NCI-H510A treated with DMSO at 0.1 percent for 48 hours (cell line): ENCODE measurements at regions not wholly inside any gene's neighbourhood (a gene's known extent, or its start where the extent isn't known, plus 50 kb on each side); places are given as distances from the start of the nearest gene placed in this dataset.

Experiments
- DNase-seq: peaks from one replicate; lab custom pipeline; 2025; lab: John Stamatoyannopoulos, UW

DNA sequence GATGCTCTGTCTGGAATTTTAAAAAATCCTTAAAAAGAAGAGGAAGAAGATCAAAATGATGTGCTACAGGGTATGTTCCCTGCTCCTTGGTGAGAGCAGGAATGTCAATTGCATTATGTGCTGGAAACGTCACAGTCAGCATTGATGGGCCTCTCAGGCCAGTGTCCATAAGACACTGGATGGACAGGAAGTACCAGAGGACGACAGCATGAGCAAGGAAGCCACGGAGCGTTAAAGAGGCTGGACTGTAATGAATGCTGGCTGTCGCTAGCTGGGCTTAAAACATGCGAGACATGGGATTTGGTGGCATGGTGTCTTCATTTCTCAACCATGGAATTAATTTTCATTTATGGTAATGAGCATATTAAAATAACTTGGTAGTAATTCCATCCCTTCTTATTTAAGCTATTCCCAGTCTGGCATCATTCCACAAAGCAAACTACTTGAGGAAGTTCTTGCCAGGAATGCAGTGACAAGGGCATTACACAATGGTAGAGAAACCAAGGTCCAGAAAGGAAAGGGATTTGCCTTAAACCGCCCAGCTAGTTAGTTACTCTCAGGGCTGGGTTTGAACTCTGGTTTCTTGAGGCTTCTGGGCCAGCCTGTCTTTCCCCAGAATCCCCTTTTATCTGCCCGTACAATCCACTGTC is 166.6 kb upstream of the SOX4 start:
- no peak for DNase-seq

DNA sequence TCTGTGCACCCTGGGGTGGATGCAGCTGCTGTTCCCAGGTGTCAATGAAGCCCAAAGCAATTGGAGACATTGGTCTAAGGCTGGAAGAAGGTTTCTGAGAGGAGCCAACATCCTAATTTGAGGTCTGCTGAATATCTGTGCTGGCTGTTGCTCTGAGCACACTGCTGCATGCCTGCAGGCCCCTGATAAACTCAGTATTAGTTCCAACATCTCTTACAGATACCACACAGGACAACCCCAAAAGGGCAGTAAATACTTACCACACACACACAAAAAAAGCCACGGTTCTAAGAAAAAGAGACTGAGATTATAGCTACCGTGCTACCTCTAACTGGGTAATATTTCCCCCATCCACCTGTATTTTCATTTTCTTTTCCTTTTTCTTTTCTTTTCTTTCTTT is 164.3 kb upstream of the SOX4 start:
- DNase-seq: no peak

DNA sequence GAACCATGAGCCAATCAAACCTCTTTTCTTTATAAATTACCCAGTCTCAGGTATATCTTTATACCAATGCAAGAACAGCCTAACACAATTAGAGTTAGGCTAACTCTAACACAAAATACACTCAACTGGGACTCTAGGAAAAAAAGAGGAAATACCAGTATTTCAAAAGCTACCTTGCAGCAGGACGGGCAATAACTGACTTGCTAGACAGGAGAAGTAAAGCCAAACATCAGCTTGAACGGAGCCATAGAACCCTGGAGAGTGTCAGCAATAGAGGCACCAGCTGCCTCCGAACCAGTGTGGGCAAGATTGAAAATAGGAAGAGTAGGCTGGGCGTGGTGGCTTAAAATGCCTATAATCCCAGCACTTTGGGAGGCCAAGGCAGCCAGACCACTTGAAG is 162.0 kb upstream of the SOX4 start:
- DNase-seq: no peak

DNA sequence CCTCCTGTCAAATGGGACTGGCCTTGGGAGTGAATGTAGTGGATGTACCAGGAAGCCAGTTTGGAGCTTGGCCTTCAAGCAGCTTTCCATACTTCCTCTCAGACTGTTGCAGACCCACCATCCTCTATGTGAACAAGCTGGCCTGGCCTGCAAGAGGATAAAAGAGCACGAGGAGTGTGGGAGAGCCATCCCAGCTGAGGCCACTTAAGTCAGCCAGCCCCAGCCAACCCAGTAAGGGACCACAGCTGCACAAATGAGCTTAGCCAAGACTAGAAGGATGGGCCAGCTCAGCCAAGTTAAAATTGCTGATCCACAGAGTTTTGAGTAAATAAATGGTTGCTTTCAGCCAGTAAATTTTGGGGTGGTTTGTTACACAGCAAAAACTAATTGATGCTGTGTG is 156.9 kb upstream of the SOX4 start:
- DNase-seq: no peak

DNA sequence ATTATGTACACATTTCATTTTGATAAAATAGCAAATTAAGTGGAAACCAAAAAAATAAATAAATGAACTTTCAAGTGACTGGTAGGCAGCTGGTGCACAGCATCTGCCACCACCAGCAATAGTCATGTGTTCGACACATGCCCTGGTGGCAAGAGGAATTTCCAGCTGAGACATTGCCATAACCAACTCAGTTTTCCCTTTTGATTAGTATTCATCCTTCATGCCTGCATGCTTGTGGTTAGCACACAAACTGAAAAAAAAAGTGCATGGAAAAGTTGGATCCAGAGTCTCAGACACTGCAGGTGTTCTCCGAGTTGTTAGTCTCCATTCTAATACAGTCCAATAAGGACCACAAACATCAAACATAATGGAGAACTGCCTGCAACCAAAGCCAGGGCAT is 156.0 kb upstream of the SOX4 start:
- no peak for DNase-seq

DNA sequence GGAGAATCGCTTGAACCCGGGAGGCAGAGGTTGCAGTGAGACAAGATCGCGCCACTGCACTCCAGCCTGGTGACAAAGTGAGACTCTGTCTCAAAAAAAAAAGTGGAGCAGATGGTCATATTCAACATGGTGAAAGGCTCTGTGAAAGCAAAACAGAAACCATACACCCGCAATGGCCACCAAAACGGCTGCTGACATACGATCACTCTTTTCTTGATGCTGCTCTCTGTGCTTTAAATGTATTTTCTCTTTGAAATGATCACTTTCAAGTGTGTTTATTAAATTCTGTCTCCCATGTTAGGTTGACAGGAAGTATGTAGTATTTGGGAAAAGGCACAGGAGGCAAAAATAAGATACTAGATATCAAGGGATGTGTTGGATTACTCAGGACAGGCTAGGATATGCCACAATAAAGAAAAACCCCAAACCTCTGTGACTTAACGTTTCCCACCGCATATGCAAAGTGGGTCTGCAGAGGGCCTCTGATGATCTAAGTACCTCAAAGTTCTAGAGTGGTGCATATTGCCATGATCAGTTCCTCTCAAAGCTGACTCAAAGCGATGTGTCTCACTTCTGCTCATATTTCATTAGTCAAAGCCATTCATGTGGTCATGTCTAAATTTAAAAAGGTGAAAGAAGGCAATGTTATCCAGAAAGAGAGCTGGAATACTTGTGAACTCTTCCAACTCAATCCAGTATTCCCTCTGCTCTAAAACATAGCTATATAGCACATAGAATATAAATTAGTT is 155.1 kb upstream of the SOX4 start:
- no peak for DNase-seq

DNA sequence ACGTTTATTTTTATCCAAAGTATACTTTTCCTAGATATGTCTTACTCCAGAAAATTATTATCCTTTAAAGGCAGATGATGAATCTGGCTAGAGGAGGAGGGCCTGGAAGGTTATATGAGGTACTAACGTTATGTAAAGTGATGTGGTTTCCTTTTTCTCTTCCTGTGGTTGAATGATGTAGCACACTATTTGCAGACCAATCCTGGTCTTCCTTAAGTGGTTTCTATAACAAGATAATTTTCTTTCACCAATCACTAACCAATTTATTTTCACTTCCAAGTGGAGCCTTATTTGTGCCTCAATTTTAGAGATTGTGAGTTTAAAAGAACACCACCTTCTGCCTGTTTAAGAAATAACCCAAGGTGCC is 154.6 kb upstream of the SOX4 start:
- DNase-seq: no peak

DNA sequence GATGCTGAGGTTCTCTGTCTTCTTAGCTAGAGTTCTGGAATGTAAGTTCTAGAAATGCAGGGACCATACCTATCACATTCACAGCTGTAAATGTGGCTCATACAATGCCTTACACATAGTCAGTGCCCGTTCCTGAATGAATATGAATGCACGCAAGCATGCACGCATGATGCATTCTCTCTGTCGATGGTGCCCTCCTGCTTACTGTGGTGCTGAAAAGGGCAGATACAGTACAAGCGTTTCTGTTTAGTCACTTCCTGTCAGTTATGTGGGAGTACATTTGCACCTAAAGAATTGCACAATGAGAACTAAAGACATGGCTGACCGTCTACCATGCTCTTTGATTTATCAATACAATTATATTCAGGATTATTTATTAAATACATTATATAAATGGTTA is 152.2 kb upstream of the SOX4 start:
- DNase-seq: no peak

DNA sequence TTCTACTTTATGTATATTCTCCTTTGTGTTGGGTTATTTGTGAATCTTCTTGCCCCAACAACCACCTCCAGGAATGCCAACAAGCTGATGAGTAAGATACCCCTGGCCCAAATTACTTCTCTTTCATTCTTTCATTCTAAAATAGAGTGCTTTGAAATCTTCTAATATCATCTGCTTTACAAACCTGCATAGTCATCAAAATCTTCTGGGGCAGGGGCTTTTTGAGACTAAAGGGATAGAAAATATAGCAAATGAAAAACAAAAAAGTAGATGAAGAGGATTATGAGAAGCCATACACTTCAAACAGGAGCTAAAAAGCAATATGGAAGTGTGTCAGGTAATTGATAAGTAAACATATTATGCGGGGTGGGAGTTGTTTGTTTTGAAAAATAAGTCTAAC is 150.7 kb upstream of the SOX4 start:
- no peak for DNase-seq

DNA sequence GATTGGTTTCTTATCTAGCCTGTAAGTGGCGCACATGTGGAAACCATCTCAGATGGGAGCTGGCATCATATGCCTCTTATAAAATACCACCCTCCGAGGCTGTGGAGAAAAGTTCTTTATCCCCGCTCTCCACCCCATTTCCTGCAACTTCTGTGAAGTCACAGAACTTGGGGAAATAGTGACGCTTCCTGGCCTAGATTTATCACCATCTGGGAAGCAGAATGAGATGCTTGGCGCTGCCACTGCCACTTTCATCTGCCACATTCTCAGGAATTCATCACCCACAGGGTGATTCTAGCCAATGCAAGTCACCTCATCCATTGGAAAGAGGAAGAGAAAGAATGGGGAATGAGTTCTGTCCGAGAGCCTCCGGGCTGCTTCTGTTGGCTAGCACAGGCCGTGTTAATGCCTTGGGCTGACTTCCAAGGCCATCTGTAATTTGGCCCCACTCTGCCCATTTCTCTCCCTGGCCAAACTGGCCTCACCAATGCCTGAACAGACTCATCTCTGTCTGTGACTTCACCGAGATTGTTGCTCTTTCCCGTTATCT is 148.8 kb upstream of the SOX4 start:
- DNase-seq: no peak

DNA sequence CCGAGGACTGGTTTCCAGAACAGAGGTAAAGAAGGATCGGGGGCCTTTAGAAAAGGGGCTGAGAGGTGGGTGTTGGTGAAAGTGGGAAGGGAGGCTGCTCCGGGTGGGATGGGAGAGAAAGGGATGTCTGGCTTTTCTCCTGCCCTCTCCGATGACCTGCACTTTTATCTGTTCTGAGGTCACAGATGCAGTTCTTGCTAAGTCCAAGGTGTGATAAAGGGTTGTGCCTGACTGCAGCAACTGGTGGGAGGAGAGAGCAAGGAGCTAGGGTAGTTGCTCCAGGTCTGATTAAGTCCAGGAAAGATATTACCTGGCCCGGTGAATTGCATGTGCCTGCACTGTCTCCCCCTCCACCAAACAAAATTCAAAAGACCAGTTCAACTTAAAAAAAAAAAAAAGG is 145.6 kb upstream of the SOX4 start:
- DNase-seq: no peak

DNA sequence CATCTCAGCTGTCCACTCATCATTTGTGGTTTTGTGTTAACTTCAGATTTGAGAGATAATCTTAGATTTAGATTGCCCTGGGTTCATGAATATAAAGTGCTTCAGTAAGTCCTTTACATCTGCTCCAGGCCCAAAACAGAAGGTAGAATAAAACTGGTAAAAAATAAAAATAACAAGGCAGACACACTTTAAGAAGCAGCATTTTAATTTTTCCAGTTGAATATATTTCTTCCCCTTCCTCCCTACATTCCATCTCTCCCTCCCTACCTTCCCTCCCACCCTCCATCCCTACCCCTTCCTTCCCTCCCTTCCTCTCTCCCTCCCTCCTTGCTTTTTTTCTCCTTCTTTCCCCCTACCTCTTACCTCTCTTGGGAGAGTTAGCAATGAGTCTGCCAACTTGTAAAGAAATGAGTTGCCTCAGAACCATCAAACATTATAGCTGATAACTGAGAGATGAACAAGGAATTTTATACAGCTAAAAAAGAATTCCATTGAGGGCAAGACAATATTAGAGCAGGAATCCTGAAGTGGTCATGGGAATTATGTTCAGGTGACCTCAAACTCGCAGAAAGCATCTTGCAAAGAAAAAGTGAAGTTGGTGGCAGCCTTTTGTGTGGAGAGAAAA is 145.0 kb upstream of the SOX4 start:
- DNase-seq: no peak

DNA sequence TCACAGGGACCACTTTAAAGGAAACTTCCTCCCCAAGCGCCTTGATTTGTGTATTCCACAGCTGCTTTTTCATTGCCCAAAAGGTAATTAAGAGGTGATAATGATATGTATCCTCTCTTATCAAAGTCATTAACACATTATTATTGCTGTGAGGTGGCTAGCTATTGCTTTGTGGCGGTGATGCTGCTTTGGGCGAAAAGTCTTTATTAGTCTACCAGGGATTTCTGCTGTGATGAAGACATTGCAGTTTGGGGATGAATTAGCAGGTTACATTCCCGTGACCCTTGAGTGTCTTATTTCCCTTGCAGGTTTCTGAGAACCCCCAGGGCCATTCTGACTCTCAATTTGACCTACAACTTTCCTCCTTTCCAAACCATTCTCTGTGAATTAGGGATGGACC is 143.4 kb upstream of the SOX4 start:
- DNase-seq: no peak

DNA sequence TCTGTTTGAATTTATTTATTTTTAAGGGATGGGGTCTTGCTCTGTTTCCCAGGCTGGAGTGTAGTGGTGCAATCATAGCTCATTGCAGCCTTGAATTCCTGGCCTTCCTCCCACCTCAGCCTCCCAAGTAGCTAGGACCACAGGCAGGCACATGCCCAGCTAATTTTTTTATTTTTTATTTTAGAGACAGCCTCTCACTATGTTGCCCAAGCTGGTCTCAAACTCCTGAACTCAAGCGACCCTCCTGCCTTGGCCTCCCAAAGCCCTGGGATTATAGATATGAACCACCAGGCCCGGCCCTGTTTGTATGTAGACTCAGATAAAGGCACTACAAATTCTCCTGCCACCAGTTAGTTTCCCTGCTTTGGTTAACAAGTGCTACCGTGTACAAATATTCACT is 142.9 kb upstream of the SOX4 start:
- no peak for DNase-seq

DNA sequence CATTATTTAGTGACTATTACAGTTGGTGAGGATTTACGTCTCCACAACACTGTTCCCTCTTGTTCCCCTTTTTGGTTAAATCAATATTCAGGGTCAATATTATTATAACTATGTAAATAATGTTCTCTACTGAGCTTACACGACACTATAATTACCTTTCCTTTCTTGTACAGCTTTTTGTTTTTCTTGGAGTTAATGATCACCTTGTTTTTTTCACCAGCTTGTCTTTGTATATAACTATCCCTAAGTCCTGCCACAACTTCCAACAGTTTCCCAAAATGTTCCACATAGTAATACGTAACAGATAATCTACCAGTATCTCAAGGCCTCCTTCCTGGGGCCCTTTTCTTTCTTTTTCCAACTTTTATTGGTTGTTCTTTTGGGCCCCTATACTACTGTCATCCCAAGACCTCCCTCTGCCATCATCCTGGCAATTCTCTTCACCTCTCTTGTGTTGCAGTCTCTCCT is 142.0 kb upstream of the SOX4 start:
- no peak for DNase-seq

DNA sequence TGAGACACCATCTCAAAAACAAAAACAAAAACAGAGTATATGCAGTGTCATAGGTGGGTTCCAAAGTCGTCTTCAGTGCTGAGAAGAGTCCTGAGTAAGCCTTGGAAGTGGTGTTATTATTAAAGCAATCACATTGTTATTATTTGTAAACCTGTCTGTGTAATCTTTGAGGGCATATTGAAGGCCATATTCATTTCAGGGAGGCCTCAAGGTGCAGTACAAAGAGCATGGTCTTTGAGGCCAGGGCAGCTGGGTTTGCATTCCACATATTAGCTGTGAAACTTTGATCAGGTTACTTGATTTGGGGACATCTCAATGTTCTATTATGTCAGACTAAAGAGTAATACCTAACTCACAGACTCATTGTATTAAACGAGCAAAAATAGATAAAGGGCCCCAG is 139.3 kb upstream of the SOX4 start:
- DNase-seq: no peak

DNA sequence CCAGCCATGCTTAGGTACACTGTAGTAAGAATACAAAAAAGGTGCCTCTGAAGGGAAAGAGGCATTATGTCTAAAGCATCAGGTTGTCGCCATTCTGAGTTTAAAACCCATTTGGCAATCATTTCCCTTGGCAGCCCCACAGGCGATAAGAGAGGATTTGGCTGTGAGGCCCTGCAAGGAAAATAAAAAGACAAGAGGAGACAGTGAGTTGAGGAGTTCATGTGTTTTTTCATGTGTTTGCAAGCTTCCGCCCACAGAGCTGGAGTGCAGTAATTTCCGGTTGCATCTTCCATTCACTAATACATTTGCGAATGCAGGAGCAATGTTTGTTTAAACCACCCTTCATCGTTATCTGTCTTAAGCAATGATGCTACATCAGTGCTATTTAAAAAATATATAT is 138.5 kb upstream of the SOX4 start:
- no peak for DNase-seq

DNA sequence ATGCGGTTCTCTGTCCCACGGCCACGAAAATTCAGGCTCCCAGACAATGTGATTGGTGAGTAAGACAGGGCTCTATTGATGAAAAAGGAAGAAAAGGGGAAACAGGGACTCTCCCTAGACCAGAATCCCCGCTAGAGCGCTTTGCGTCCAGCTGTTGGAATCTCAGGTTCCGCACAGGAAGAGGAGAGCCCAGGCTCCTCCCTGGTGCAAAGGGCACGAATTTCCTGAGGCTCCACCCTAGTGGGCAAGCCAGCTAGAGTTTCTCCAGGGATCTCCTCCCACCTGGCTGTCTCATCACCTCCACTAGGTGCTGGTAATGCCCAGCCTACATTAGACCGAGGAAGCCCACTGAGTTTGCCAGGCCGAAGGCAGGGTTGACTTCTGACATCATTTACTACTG is 135.9 kb upstream of the SOX4 start:
- no peak for DNase-seq

DNA sequence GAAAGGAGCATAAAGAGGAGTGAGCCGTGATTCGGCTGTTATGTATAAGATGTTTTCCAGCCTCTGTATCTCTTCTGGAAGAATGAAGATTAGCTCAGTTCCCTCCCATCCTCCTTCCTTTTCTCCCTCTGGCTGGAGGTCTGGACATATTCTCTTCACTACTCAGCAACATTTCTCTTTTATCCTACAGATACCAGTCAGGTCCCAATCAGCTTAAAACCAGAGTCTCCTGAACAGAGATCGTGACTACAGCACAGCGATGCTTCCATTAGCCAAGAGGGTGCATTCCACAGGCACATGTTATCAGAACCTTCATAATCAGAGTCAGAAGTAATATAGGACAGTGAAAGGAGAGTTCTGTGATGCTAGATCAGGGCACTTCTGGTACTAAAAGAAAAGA is 133.9 kb upstream of the SOX4 start:
- DNase-seq: no peak

DNA sequence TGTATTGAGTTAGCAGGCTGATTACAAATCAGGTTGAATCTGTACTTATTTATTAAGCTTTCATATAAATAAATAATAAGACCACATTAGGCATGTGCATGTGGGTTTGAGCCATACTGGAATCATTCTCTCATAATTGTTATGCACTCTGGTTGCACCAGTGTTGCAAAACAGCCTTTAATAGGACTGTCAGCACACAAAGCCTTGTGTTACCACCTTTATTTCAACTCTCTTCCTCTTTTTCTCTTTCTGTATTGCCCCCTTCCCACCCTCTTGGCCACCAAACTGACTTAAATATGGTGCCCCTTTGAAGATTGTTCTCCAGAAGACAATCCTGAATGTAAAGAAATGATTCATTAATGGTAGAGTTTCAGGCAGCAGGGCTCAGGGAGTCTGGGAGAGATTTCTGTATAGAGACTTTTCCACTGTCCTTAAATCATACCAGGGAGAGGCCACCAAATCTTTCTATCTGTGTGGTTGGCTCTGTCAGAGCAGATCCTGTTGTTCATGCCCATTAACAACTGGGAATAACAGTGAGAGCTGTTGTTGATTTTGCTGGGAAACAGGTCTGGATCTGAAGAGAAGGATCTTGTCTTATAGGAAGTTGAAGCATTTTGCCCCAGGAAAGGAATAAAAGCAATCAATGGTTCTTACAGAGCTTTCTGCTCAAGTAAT is 131.6 kb upstream of the SOX4 start:
- DNase-seq: no peak

DNA sequence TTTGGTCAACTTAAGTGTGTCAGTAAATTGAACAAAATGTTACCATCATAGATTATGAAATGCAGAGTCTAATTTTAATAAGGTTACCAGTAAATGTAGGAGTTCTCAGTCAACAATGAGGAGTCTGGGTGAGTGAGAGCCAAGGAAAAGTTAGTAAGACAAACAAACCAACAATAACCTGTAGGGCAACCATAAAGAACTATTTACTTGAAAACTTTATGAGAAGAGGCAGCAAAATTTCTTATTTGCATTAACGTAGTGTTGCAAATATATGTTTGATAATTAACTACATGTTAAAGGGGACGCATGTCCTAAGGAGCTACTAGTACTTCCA is 131.1 kb upstream of the SOX4 start:
- DNase-seq: no peak

DNA sequence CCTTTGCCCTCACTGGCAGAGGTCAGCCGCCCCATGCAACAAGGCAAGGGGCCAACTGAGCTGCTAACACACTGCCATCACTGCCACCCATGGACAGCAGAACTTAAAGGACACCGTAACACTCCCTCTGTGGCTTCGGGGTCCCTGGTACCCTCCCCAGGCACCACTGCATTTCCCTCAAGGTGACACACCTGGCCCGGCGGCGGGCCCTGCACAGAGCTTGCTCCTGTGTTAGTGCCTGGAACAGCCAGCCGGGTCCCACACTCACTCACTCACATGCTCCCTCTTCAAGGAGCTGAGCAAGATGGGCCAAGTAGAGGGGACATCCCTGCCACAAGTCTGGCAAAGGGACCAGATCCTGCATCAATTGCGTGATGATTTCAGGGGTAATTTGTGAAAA is 126.5 kb upstream of the SOX4 start:
- DNase-seq: no peak

DNA sequence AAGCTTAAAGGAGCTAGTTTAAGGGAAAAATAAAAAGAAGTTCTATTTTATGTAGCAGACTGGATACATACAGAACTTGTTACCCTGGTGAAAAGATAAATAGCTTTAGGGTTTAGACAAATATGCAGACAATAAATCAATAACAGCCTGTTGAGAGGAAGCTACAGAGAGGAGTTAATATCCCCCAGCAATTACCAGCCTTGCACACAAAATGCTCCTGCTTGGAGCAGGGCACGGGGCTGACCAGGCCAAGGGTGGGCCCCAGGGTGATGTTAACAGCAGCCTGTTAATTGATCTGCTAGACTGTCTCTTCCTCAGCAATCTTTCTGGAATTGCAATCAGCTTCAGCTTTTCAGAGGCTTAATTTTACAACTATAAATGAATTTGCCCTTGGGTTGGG is 125.1 kb upstream of the SOX4 start:
- peak; percentile 48 for DNase-seq
